GM23338 (cell line): ENCODE measurements at regions not wholly inside any gene's neighbourhood (a gene's known extent, or its start where the extent isn't known, plus 50 kb on each side); places are given as distances from the start of the nearest gene placed in this dataset.

Experiments
- ATAC-seq: fragments of 200-7000 bp; cut with Tn5 transposase; 3 replicates; pipeline ENCODE4 v1.9.1; 2020
- DNase-seq: peaks from one replicate; pipeline ENCODE4 v3.0.0-alpha.2; 2015; ENCODE audit warnings: low spot score
- H2AFZ ChIP-seq: fragments of 200-600 bp; sonication (generic); 2 replicates; pipeline ENCODE4 v1.8.0; 2016; ENCODE audit warnings: antibody characterized with exemption, mild to moderate bottlenecking, moderate library complexity
- H3F3A ChIP-seq: fragments of 200-600 bp; sonication (generic); replicated peaks from 2 replicates; pipeline ENCODE4 v1.8.0; 2017; ENCODE audit warnings: antibody characterized with exemption, mixed run types, low read depth
- H3K27ac ChIP-seq: fragments of 200-600 bp; sonication (generic); 2 replicates; pipeline ENCODE4 v1.6.1; 2016; ENCODE audit warnings: low read depth
- H3K27me3 ChIP-seq: fragments of 200-600 bp; sonication (generic); 2 replicates; pipeline ENCODE4 v1.8.0; 2016; ENCODE audit warnings: mild to moderate bottlenecking, mixed run types, moderate library complexity; ENCODE audit not compliant: insufficient read depth
- H3K36me3 ChIP-seq: fragments of 200-600 bp; sonication (generic); 2 replicates; pipeline ENCODE4 v1.8.0; 2016; ENCODE audit warnings: mild to moderate bottlenecking; ENCODE audit not compliant: insufficient read depth
- H3K4me1 ChIP-seq: fragments of 200-600 bp; sonication (generic); 2 replicates; pipeline ENCODE4 v1.8.0; 2016; ENCODE audit warnings: mild to moderate bottlenecking, moderate library complexity; ENCODE audit not compliant: insufficient read depth
- H3K4me2 ChIP-seq: fragments of 200-600 bp; sonication (generic); 2 replicates; pipeline ENCODE4 v1.7.1; 2017; ENCODE audit warnings: mixed run types
- H3K4me3 ChIP-seq: fragments of 200-600 bp; sonication (generic); 2 replicates; pipeline ENCODE4 v1.6.1; 2016; ENCODE audit warnings: mixed run types
- H3K79me2 ChIP-seq: fragments of 200-600 bp; sonication (generic); replicated peaks from 2 replicates; pipeline ENCODE4 v1.8.0; 2017; ENCODE audit warnings: mild to moderate bottlenecking; ENCODE audit not compliant: insufficient read depth
- H3K9me2 ChIP-seq: fragments of 200-600 bp; sonication (generic); 2 replicates; pipeline ENCODE4 v1.8.0; 2017; ENCODE audit not compliant: insufficient read depth
- H4K20me1 ChIP-seq: fragments of 200-600 bp; sonication (generic); replicated peaks from 2 replicates; pipeline ENCODE4 v1.8.0; 2017; ENCODE audit warnings: mild to moderate bottlenecking; ENCODE audit not compliant: insufficient read depth
- H3K27ac Mint-ChIP-seq: 2 replicates; pipeline ENCODE4 v1.8.0; 2020; ENCODE audit warnings: inconsistent platforms, mild to moderate bottlenecking, moderate library complexity, mixed read lengths
- H3K27me3 Mint-ChIP-seq: 3 replicates; pipeline ENCODE4 v1.8.0; 2022; ENCODE audit warnings: low read depth, mild to moderate bottlenecking, moderate library complexity, mixed read lengths, inconsistent platforms; ENCODE audit not compliant: insufficient read depth, poor library complexity
- H3K36me3 Mint-ChIP-seq: 3 replicates; pipeline ENCODE4 v1.8.0; 2021; ENCODE audit warnings: low read depth, mild to moderate bottlenecking, inconsistent platforms, moderate library complexity, mixed read lengths
- H3K4me1 Mint-ChIP-seq: 3 replicates; pipeline ENCODE4 v1.8.0; 2020; ENCODE audit warnings: mild to moderate bottlenecking, inconsistent platforms, mixed read lengths
- H3K4me3 Mint-ChIP-seq: 3 replicates; pipeline ENCODE4 v1.8.0; 2021; ENCODE audit warnings: moderate library complexity, mild to moderate bottlenecking, inconsistent platforms, mixed read lengths
- H3K9me3 Mint-ChIP-seq: 3 replicates; pipeline ENCODE4 v1.8.0; 2020; ENCODE audit warnings: moderate library complexity, mild to moderate bottlenecking, inconsistent platforms, mixed read lengths
- EZH2 ChIP-seq: fragments of 200-600 bp; sonication (generic); IDR thresholded peaks from one replicate; pipeline ENCODE4 v1.8.0; 2017; ENCODE audit warnings: antibody characterized with exemption, mild to moderate bottlenecking, low read depth; ENCODE audit not compliant: unreplicated experiment
- JUNB ChIP-seq: IDR thresholded peaks from one replicate; pipeline ENCODE4 v1.6.1; 2016; ENCODE audit warnings: antibody characterized with exemption; ENCODE audit not compliant: unreplicated experiment
- NANOG ChIP-seq: IDR thresholded peaks from 2 replicates; pipeline ENCODE4 v1.6.1; 2016; ENCODE audit warnings: antibody characterized with exemption, borderline replicate concordance
- POLR2AphosphoS5 ChIP-seq: IDR thresholded peaks from 2 replicates; pipeline ENCODE4 v1.6.1; 2016; ENCODE audit warnings: antibody characterized with exemption, low read depth
- ZNF331 ChIP-seq: fragments of 250-450 bp; sonication (Bioruptor Pico); IDR thresholded peaks from 2 replicates; pipeline ENCODE4 v1.5.0; 2020; ENCODE audit warnings: low read depth, mild to moderate bottlenecking, moderate library complexity
- TF ChIP-seq, protein P1 (sequence below): fragments of 250-450 bp; sonication (Bioruptor Pico); IDR thresholded peaks from 2 replicates; pipeline ENCODE4 v1.5.0; 2020; ENCODE audit warnings: mild to moderate bottlenecking, moderate library complexity
- TF ChIP-seq, protein P2 (sequence below), 2 experiments: fragments of 200-600 bp in 1 of 2; sonication (generic) in 1 of 2; conservative IDR thresholded peaks; 2 replicates each; pipeline versions ENCODE4 v1.5.1 to v1.6.1; 2016 to 2017; ENCODE audit warnings: antibody characterized with exemption in 2 of 2, low read depth in 2 of 2, mild to moderate bottlenecking in 2 of 2, moderate library complexity in 1 of 2
- TF ChIP-seq, protein P3 (sequence below): IDR thresholded peaks from 2 replicates; pipeline ENCODE4 v1.6.1; 2016; ENCODE audit warnings: antibody characterized with exemption

DNA sequence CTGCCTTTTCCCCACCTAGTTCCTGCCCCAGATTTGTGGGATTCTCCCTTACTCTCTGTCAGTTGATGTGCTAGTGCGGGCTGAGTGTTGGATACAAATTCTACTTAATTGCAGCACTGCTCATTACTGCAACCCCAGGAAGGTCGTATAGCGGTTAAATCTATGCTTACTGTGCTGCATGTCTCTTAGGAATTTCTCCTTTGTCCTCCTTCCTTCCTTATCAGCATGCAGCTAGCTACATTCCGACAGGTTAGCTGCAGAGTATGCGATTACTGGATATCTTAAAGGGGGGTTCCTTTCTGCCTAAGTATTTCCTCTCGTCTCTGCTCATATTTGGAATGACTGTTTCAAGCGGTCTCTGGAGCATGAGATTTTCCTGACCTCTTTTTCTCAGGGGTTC, 662.8 kb downstream of the TLL1 start:
- Mint-ChIP-seq H3K9me3 (peaks cover 20% of the 10 kb centered on the region), H3K4me3 (no peak overlapping the region), H3K4me1 (no peaks in the 10 kb centered on the region; the same call in 1 of the 3 replicates), H3K27ac (no peak overlapping the region), H3K27me3 (no peaks in the 10 kb centered on the region), H3K36me3 (peaks cover 12% of the 10 kb centered on the region)
- no peaks in the 10 kb centered on the region; the same call in 1 of the 2 replicates for H3K9me2 ChIP-seq
- TF ChIP-seq POLR2AphosphoS5 (no peak), EZH2 (no peak), NANOG (no peak), ZNF331 (no peak), JUNB (no peak)
- TF ChIP-seq, protein P1, sequence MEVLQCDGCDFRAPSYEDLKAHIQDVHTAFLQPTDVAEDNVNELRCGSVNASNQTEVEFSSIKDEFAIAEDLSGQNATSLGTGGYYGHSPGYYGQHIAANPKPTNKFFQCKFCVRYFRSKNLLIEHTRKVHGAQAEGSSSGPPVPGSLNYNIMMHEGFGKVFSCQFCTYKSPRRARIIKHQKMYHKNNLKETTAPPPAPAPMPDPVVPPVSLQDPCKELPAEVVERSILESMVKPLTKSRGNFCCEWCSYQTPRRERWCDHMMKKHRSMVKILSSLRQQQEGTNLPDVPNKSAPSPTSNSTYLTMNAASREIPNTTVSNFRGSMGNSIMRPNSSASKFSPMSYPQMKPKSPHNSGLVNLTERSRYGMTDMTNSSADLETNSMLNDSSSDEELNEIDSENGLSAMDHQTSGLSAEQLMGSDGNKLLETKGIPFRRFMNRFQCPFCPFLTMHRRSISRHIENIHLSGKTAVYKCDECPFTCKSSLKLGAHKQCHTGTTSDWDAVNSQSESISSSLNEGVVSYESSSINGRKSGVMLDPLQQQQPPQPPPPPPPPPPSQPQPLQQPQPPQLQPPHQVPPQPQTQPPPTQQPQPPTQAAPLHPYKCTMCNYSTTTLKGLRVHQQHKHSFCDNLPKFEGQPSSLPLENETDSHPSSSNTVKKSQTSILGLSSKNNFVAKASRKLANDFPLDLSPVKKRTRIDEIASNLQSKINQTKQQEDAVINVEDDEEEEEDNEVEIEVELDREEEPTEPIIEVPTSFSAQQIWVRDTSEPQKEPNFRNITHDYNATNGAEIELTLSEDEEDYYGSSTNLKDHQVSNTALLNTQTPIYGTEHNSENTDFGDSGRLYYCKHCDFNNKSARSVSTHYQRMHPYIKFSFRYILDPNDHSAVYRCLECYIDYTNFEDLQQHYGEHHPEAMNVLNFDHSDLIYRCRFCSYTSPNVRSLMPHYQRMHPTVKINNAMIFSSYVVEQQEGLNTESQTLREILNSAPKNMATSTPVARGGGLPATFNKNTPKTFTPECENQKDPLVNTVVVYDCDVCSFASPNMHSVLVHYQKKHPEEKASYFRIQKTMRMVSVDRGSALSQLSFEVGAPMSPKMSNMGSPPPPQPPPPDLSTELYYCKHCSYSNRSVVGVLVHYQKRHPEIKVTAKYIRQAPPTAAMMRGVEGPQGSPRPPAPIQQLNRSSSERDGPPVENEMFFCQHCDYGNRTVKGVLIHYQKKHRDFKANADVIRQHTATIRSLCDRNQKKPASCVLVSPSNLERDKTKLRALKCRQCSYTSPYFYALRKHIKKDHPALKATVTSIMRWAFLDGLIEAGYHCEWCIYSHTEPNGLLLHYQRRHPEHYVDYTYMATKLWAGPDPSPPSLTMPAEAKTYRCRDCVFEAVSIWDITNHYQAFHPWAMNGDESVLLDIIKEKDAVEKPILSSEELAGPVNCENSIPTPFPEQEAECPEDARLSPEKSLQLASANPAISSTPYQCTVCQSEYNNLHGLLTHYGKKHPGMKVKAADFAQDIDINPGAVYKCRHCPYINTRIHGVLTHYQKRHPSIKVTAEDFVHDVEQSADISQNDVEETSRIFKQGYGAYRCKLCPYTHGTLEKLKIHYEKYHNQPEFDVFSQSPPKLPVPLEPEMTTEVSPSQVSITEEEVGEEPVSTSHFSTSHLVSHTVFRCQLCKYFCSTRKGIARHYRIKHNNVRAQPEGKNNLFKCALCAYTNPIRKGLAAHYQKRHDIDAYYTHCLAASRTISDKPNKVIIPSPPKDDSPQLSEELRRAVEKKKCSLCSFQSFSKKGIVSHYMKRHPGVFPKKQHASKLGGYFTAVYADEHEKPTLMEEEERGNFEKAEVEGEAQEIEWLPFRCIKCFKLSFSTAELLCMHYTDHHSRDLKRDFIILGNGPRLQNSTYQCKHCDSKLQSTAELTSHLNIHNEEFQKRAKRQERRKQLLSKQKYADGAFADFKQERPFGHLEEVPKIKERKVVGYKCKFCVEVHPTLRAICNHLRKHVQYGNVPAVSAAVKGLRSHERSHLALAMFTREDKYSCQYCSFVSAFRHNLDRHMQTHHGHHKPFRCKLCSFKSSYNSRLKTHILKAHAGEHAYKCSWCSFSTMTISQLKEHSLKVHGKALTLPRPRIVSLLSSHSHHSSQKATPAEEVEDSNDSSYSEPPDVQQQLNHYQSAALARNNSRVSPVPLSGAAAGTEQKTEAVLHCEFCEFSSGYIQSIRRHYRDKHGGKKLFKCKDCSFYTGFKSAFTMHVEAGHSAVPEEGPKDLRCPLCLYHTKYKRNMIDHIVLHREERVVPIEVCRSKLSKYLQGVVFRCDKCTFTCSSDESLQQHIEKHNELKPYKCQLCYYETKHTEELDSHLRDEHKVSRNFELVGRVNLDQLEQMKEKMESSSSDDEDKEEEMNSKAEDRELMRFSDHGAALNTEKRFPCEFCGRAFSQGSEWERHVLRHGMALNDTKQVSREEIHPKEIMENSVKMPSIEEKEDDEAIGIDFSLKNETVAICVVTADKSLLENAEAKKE (CRISPR knock-in tag), result no peak
- TF ChIP-seq, protein P2, sequence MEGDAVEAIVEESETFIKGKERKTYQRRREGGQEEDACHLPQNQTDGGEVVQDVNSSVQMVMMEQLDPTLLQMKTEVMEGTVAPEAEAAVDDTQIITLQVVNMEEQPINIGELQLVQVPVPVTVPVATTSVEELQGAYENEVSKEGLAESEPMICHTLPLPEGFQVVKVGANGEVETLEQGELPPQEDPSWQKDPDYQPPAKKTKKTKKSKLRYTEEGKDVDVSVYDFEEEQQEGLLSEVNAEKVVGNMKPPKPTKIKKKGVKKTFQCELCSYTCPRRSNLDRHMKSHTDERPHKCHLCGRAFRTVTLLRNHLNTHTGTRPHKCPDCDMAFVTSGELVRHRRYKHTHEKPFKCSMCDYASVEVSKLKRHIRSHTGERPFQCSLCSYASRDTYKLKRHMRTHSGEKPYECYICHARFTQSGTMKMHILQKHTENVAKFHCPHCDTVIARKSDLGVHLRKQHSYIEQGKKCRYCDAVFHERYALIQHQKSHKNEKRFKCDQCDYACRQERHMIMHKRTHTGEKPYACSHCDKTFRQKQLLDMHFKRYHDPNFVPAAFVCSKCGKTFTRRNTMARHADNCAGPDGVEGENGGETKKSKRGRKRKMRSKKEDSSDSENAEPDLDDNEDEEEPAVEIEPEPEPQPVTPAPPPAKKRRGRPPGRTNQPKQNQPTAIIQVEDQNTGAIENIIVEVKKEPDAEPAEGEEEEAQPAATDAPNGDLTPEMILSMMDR (conservative IDR thresholded peaks at IDR 0.05; ENCODE audit: low read depth in 2 of 2), result no peak
- TF ChIP-seq, protein P3, sequence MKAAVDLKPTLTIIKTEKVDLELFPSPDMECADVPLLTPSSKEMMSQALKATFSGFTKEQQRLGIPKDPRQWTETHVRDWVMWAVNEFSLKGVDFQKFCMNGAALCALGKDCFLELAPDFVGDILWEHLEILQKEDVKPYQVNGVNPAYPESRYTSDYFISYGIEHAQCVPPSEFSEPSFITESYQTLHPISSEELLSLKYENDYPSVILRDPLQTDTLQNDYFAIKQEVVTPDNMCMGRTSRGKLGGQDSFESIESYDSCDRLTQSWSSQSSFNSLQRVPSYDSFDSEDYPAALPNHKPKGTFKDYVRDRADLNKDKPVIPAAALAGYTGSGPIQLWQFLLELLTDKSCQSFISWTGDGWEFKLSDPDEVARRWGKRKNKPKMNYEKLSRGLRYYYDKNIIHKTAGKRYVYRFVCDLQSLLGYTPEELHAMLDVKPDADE, result no peak
- H3K27ac ChIP-seq, result no peak overlapping the region
- no peak overlapping the region for H3K4me3 ChIP-seq
- DNase-seq (peak; percentile 33), ATAC-seq (no peak)
- H3F3A ChIP-seq, result no peaks in the 10 kb centered on the region
- no peaks in the 10 kb centered on the region for H3K79me2 ChIP-seq
- H2AFZ ChIP-seq, result peak overlapping the region; percentile 30; the same call in 1 of the 2 replicates
- no peaks in the 10 kb centered on the region for H3K27me3 ChIP-seq
- H4K20me1 ChIP-seq, result no peaks in the 10 kb centered on the region
- H3K36me3 ChIP-seq, result peaks cover 4% of the 10 kb centered on the region; the same call in 1 of the 2 replicates
- no peak overlapping the region for H3K4me2 ChIP-seq
- H3K4me1 ChIP-seq, result no peaks in the 10 kb centered on the region
